ENCODE measurements at regions not wholly inside any gene's neighbourhood (a gene's known extent, or its start where the extent isn't known, plus 50 kb on each side); places are given as distances from the start of the nearest gene placed in this dataset.

DNA sequence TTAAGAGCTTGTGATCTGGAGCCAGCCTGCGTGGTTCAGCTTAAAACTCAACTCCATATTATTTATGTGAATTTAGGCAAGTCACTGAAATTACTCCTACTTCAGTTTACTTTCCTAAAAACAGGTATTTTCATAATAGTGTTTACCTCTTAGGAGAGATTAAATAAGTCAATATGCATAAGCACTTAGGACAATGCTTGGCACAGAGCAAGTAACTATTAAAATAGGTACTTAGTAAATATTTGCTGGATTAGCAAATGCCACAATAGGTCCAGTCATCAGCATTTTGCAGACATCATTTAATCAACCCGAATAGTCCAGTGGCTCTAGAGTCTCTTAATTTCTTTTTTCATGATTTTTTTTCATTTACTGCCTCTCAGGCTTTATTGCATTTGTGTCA, 78.6 kb upstream of the PTPRK start:
- TF ChIP-seq CTCF (IDR thresholded peaks at IDR 0.05) (no peak), POLR2AphosphoS5 (IDR thresholded peaks at IDR 0.05) (no peak), POLR2A (IDR thresholded peaks at IDR 0.05) (no peak)
